Lower lobe of right lung (tissue), 2 donors: ENCODE measurements at regions not wholly inside any gene's neighbourhood (a gene's known extent, or its start where the extent isn't known, plus 50 kb on each side); places are given as distances from the start of the nearest gene placed in this dataset.

Experiments used
- ATAC-seq, 2 donors: fragments of 200-7000 bp; cut with Tn5 transposase; one replicate each; pipeline ENCODE4 v1.9.1; 2020 to 2022; ENCODE audit warnings: mild to moderate bottlenecking in 2 of 2, moderate library complexity in 2 of 2
- DNase-seq: peaks from one replicate; pipeline ENCODE4 v3.0.0-alpha.2; 2020
- H3K27ac ChIP-seq: fragments of 200-600 bp; one replicate; pipeline ENCODE4 v1.8.0; 2022
- H3K27me3 ChIP-seq: fragments of 200-600 bp; one replicate; pipeline ENCODE4 v1.8.0; 2022; ENCODE audit warnings: low read depth
- H3K36me3 ChIP-seq: fragments of 200-600 bp; one replicate; pipeline ENCODE4 v1.8.0; 2022; ENCODE audit warnings: mild to moderate bottlenecking
- H3K4me1 ChIP-seq: fragments of 200-600 bp; one replicate; pipeline ENCODE4 v1.8.0; 2022
- H3K4me3 ChIP-seq: fragments of 200-600 bp; one replicate; pipeline ENCODE4 v1.8.0; 2022; ENCODE audit warnings: mild to moderate bottlenecking
- H3K9me3 ChIP-seq: fragments of 200-600 bp; one replicate; pipeline ENCODE4 v1.8.0; 2022
- intact Hi-C: fragments of 100-400 bp; cut with DNase I; formaldehyde crosslinking; loops from one replicate; pipeline ENCODE4 v1.11.0; 2022
- TF ChIP-seq, protein P1 (sequence below): fragments of 200-600 bp; IDR thresholded peaks from one replicate; pipeline ENCODE4 v1.8.0; 2022; ENCODE audit warnings: antibody characterized with exemption, mild to moderate bottlenecking
- donor health status: DM: no; HTN: yes; CAD: no; lungs with severe emphysema.

- DNase-seq (no peak), ATAC-seq (no peak)
- Histone ChIP-seq H3K27ac (no peak overlapping the region), H3K4me3 (no peak overlapping the region), H3K9me3 (no peaks in the 10 kb centered on the region), H3K36me3 (no peaks in the 10 kb centered on the region), H3K4me1 (no peaks in the 10 kb centered on the region), H3K27me3 (no peaks in the 10 kb centered on the region)
- TF ChIP-seq, protein P1, sequence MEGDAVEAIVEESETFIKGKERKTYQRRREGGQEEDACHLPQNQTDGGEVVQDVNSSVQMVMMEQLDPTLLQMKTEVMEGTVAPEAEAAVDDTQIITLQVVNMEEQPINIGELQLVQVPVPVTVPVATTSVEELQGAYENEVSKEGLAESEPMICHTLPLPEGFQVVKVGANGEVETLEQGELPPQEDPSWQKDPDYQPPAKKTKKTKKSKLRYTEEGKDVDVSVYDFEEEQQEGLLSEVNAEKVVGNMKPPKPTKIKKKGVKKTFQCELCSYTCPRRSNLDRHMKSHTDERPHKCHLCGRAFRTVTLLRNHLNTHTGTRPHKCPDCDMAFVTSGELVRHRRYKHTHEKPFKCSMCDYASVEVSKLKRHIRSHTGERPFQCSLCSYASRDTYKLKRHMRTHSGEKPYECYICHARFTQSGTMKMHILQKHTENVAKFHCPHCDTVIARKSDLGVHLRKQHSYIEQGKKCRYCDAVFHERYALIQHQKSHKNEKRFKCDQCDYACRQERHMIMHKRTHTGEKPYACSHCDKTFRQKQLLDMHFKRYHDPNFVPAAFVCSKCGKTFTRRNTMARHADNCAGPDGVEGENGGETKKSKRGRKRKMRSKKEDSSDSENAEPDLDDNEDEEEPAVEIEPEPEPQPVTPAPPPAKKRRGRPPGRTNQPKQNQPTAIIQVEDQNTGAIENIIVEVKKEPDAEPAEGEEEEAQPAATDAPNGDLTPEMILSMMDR: no peak
- intact Hi-C loops: no loop called here
Measured at GRCh38 chr6:103177791-103178190, 1681.9 kb downstream of the HACE1 start.

DNA sequence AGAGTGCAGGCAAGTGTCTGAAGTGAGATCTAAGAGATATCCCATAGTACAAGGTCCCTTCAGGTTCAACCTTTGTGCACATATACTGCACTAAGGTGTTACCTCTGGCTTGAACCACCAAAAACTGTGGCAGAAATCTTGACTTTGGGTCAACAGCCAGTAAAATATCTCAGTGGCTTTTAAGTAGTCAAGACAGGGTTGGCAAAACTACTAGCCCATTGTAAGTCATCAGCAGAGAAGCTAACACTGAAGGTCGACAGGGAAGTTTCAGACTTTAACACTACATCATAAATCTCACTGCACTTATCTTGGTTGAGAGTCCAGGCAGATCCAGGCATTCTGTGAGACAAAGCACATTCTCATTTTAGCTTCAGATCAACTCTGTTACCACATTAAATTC lies 1684.7 kb downstream of the HACE1 start:
- Histone ChIP-seq H3K27me3 (no peaks in the 10 kb centered on the region), H3K4me1 (no peaks in the 10 kb centered on the region), H3K27ac (no peak overlapping the region), H3K36me3 (no peaks in the 10 kb centered on the region), H3K9me3 (no peaks in the 10 kb centered on the region), H3K4me3 (no peak overlapping the region)
- no peak for ATAC-seq
- intact Hi-C loops: no loop called here
- no peak for DNase-seq
- TF ChIP-seq, protein P1: no peak

- Histone ChIP-seq H3K36me3 (no peaks in the 10 kb centered on the region), H3K4me1 (no peaks in the 10 kb centered on the region), H3K4me3 (no peak overlapping the region), H3K27me3 (no peaks in the 10 kb centered on the region), H3K9me3 (no peaks in the 10 kb centered on the region), H3K27ac (no peak overlapping the region)
- TF ChIP-seq, protein P1: no peak
- intact Hi-C loops: no loop called here
- peak in 1 of 2 donors; percentile 30 for ATAC-seq
- no peak for DNase-seq
Measured at GRCh38 chr6:103167345-103168071, 1692.2 kb downstream of the HACE1 start.

DNA sequence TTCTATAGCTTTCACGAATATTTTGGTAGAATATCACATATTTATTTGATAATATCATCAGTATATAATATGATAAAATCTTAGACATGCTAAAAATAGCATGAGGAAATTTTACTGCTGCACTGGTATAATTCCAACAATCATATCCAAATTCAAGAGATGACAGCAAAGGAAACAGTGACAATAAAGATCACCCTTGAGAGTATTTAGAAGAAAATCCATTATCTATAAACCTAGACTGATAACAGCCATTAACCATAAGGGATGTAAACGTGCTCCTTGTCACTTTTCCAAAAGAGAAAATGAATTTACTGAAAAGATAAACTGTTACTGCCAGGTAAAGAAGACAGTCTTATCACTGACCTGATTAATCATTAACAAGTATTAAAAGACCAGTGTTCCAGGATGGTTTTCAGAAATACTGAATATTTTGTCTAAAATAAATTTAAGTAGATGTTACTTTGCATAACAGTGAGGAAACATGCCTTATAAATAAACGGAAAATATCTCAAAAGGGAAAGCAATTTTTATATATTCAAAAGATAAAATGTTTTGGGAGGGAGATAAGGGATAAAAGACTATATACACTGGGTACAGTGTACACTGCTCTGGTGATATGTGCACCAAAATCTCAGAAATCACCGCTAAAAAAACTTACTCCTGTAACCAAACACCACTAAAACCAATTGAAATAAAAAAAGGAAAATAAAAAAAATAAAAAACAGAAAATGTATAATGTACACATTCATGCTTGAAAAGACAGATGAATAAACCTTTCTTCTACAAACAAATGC lies 1704.7 kb downstream of the HACE1 start:
- Histone ChIP-seq H3K4me3 (no peak overlapping the region), H3K27ac (no peak overlapping the region), H3K9me3 (no peaks in the 10 kb centered on the region), H3K36me3 (no peaks in the 10 kb centered on the region), H3K4me1 (no peaks in the 10 kb centered on the region), H3K27me3 (no peaks in the 10 kb centered on the region)
- no peak for DNase-seq
- ATAC-seq: no peak
- intact Hi-C loops: no loop called here
- TF ChIP-seq, protein P1: no peak

DNA sequence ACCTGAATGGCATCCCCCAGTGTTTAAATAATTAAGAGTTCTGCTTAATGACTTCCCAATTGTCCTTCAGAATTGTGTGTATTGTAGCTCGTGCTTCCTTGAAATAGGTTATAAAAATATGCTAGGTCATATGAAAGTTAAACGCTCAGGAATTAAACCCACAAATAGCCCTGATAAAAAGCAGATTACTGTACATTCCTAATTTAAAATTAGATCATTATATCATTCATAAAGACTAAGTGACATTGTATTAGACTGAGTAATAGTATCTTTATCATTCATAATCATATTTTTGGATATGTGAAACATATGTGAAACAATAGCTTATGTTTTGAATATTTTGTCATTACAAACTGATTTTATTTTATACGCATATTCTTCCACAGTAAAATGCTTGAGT lies 1706.7 kb downstream of the HACE1 start:
- Histone ChIP-seq H3K4me3 (no peak overlapping the region), H3K36me3 (no peaks in the 10 kb centered on the region), H3K4me1 (no peaks in the 10 kb centered on the region), H3K27ac (no peak overlapping the region), H3K27me3 (no peaks in the 10 kb centered on the region), H3K9me3 (no peaks in the 10 kb centered on the region)
- no peak for DNase-seq
- intact Hi-C loops: no loop called here
- no peak for ATAC-seq
- TF ChIP-seq, protein P1: no peak
